GM23338 (cell line): ENCODE measurements at regions not wholly inside any gene's neighbourhood (a gene's known extent, or its start where the extent isn't known, plus 50 kb on each side); places are given as distances from the start of the nearest gene placed in this dataset.

ENCODE experiments used
- ATAC-seq: fragments of 200-7000 bp; cut with Tn5 transposase; 3 replicates; pipeline ENCODE4 v1.9.1; 2020
- DNase-seq: peaks from one replicate; pipeline ENCODE4 v3.0.0-alpha.2; 2015; ENCODE audit warnings: low spot score
- H2AFZ ChIP-seq: fragments of 200-600 bp; sonication (generic); 2 replicates; pipeline ENCODE4 v1.8.0; 2016; ENCODE audit warnings: antibody characterized with exemption, mild to moderate bottlenecking, moderate library complexity
- H3F3A ChIP-seq: fragments of 200-600 bp; sonication (generic); replicated peaks from 2 replicates; pipeline ENCODE4 v1.8.0; 2017; ENCODE audit warnings: antibody characterized with exemption, mixed run types, low read depth
- H3K27ac ChIP-seq: fragments of 200-600 bp; sonication (generic); 2 replicates; pipeline ENCODE4 v1.6.1; 2016; ENCODE audit warnings: low read depth
- H3K27me3 ChIP-seq: fragments of 200-600 bp; sonication (generic); 2 replicates; pipeline ENCODE4 v1.8.0; 2016; ENCODE audit warnings: mild to moderate bottlenecking, mixed run types, moderate library complexity; ENCODE audit not compliant: insufficient read depth
- H3K36me3 ChIP-seq: fragments of 200-600 bp; sonication (generic); 2 replicates; pipeline ENCODE4 v1.8.0; 2016; ENCODE audit warnings: mild to moderate bottlenecking; ENCODE audit not compliant: insufficient read depth
- H3K4me1 ChIP-seq: fragments of 200-600 bp; sonication (generic); 2 replicates; pipeline ENCODE4 v1.8.0; 2016; ENCODE audit warnings: mild to moderate bottlenecking, moderate library complexity; ENCODE audit not compliant: insufficient read depth
- H3K4me2 ChIP-seq: fragments of 200-600 bp; sonication (generic); 2 replicates; pipeline ENCODE4 v1.7.1; 2017; ENCODE audit warnings: mixed run types
- H3K4me3 ChIP-seq: fragments of 200-600 bp; sonication (generic); 2 replicates; pipeline ENCODE4 v1.6.1; 2016; ENCODE audit warnings: mixed run types
- H3K79me2 ChIP-seq: fragments of 200-600 bp; sonication (generic); replicated peaks from 2 replicates; pipeline ENCODE4 v1.8.0; 2017; ENCODE audit warnings: mild to moderate bottlenecking; ENCODE audit not compliant: insufficient read depth
- H3K9me2 ChIP-seq: fragments of 200-600 bp; sonication (generic); 2 replicates; pipeline ENCODE4 v1.8.0; 2017; ENCODE audit not compliant: insufficient read depth
- H4K20me1 ChIP-seq: fragments of 200-600 bp; sonication (generic); replicated peaks from 2 replicates; pipeline ENCODE4 v1.8.0; 2017; ENCODE audit warnings: mild to moderate bottlenecking; ENCODE audit not compliant: insufficient read depth
- H3K27ac Mint-ChIP-seq: 2 replicates; pipeline ENCODE4 v1.8.0; 2020; ENCODE audit warnings: inconsistent platforms, mild to moderate bottlenecking, moderate library complexity, mixed read lengths
- H3K27me3 Mint-ChIP-seq: 3 replicates; pipeline ENCODE4 v1.8.0; 2022; ENCODE audit warnings: low read depth, mild to moderate bottlenecking, moderate library complexity, mixed read lengths, inconsistent platforms; ENCODE audit not compliant: insufficient read depth, poor library complexity
- H3K36me3 Mint-ChIP-seq: 3 replicates; pipeline ENCODE4 v1.8.0; 2021; ENCODE audit warnings: low read depth, mild to moderate bottlenecking, inconsistent platforms, moderate library complexity, mixed read lengths
- H3K4me1 Mint-ChIP-seq: 3 replicates; pipeline ENCODE4 v1.8.0; 2020; ENCODE audit warnings: mild to moderate bottlenecking, inconsistent platforms, mixed read lengths
- H3K4me3 Mint-ChIP-seq: 3 replicates; pipeline ENCODE4 v1.8.0; 2021; ENCODE audit warnings: moderate library complexity, mild to moderate bottlenecking, inconsistent platforms, mixed read lengths
- H3K9me3 Mint-ChIP-seq: 3 replicates; pipeline ENCODE4 v1.8.0; 2020; ENCODE audit warnings: moderate library complexity, mild to moderate bottlenecking, inconsistent platforms, mixed read lengths
- CREB1 ChIP-seq: fragments of 250-450 bp; sonication (Bioruptor Pico); IDR thresholded peaks from 2 replicates; pipeline ENCODE4 v1.5.0; 2020; ENCODE audit warnings: low read depth, mild to moderate bottlenecking, moderate library complexity
- EZH2 ChIP-seq: fragments of 200-600 bp; sonication (generic); IDR thresholded peaks from one replicate; pipeline ENCODE4 v1.8.0; 2017; ENCODE audit warnings: antibody characterized with exemption, mild to moderate bottlenecking, low read depth; ENCODE audit not compliant: unreplicated experiment
- EZH2phosphoT487 ChIP-seq: fragments of 200-600 bp; sonication (generic); IDR thresholded peaks from one replicate; pipeline ENCODE4 v1.8.1; 2018; ENCODE audit warnings: antibody characterized with exemption; ENCODE audit not compliant: unreplicated experiment
- POLR2AphosphoS5 ChIP-seq: IDR thresholded peaks from 2 replicates; pipeline ENCODE4 v1.6.1; 2016; ENCODE audit warnings: antibody characterized with exemption, low read depth
- STAT1 ChIP-seq: IDR thresholded peaks from one replicate; pipeline ENCODE4 v1.6.1; 2016; ENCODE audit warnings: antibody characterized with exemption; ENCODE audit not compliant: unreplicated experiment
- ZNF114 ChIP-seq: fragments of 250-450 bp; sonication (Bioruptor Pico); IDR thresholded peaks from 2 replicates; pipeline ENCODE4 v1.5.0; 2020; ENCODE audit warnings: mild to moderate bottlenecking, moderate library complexity
- ZNF331 ChIP-seq: fragments of 250-450 bp; sonication (Bioruptor Pico); IDR thresholded peaks from 2 replicates; pipeline ENCODE4 v1.5.0; 2020; ENCODE audit warnings: low read depth, mild to moderate bottlenecking, moderate library complexity
- TF ChIP-seq, protein P1 (sequence below): fragments of 250-450 bp; sonication (Bioruptor Pico); IDR thresholded peaks from 2 replicates; pipeline ENCODE4 v1.5.0; 2020; ENCODE audit warnings: mild to moderate bottlenecking, moderate library complexity
- TF ChIP-seq, protein P2 (sequence below): IDR thresholded peaks from one replicate; pipeline ENCODE4 v1.6.1; 2018; ENCODE audit warnings: antibody characterized with exemption; ENCODE audit not compliant: unreplicated experiment
- TF ChIP-seq, protein P3 (sequence below), 2 experiments: fragments of 200-600 bp in 1 of 2; sonication (generic) in 1 of 2; conservative IDR thresholded peaks; 2 replicates each; pipeline versions ENCODE4 v1.5.1 to v1.6.1; 2016 to 2017; ENCODE audit warnings: antibody characterized with exemption in 2 of 2, low read depth in 2 of 2, mild to moderate bottlenecking in 2 of 2, moderate library complexity in 1 of 2

DNA sequence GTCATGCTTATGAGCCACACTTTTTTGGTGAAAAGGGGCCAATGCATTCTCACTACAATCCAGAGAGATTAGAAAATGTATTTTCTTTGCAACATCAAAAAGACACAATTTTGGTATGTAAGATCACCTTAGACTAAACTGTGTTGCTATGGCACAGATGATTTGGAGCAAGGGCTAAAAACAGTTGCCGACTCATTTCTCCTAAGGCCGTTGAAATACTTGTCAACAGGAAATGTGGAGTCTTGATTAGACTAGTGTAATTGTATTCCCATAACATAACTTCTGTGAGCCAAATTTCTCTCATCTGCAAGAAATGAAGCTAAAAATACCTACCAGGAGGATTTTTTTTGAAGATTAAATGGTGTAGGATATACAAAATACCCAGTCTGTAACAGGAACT is 2547.7 kb downstream of the ARAP2 start:
- H3K4me1 Mint-ChIP-seq = no peaks in the 10 kb centered on the region
- Histone ChIP-seq H3F3A (no peaks in the 10 kb centered on the region), H3K27me3 (no peaks in the 10 kb centered on the region), H3K4me2 (no peak overlapping the region), H3K27ac (no peak overlapping the region), H4K20me1 (no peaks in the 10 kb centered on the region), H3K79me2 (no peaks in the 10 kb centered on the region), H3K4me1 (no peaks in the 10 kb centered on the region), H3K4me3 (no peak overlapping the region), H3K9me2 (no peaks in the 10 kb centered on the region), H2AFZ (peak overlapping the region; percentile 14; the same call in 1 of the 2 replicates), H3K36me3 (no peaks in the 10 kb centered on the region; the same call in 1 of the 2 replicates)
- H3K27ac Mint-ChIP-seq = no peak overlapping the region
- peaks cover 19% of the 10 kb centered on the region; the same call in 2 of the 3 replicates for H3K36me3 Mint-ChIP-seq
- TF ChIP-seq POLR2AphosphoS5 = no peak
- ATAC-seq (no peak), DNase-seq (no peak)
- H3K27me3 Mint-ChIP-seq = no peaks in the 10 kb centered on the region
- H3K4me3 Mint-ChIP-seq = no peak overlapping the region
- H3K9me3 Mint-ChIP-seq = peaks cover 42% of the 10 kb centered on the region

DNA sequence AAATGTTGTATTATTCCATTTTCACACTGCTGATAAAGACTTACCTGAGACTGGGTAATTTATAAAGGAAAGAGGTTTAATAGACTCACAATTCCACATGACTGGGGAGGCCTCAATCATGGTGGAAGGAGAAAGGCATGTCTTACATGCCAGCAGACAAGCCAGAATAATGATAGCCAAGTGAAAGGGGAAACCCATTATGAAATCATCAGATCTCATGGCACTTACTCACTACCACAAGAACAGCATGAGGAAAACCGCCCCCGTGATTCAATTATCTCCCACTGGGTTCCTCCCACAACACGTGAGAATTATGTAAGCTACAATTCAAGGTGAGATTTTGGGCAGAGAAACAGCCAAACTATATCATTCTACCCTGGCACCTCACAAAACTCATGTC is 2535.1 kb downstream of the ARAP2 start:
- no peaks in the 10 kb centered on the region for H3K27me3 Mint-ChIP-seq
- peaks cover 38% of the 10 kb centered on the region for H3K36me3 Mint-ChIP-seq
- no peak overlapping the region for H2AFZ ChIP-seq
- H3K9me2 ChIP-seq = peaks cover 16% of the 10 kb centered on the region
- H3K4me1 ChIP-seq = no peaks in the 10 kb centered on the region
- DNase-seq (no peak), ATAC-seq (no peak)
- H3K27ac ChIP-seq = no peak overlapping the region
- no peak overlapping the region for H3K27ac Mint-ChIP-seq
- H3K4me2 ChIP-seq = no peak overlapping the region
- no peaks in the 10 kb centered on the region for H3K36me3 ChIP-seq
- no peaks in the 10 kb centered on the region for H3K4me1 Mint-ChIP-seq
- no peaks in the 10 kb centered on the region for H3K79me2 ChIP-seq
- H3F3A ChIP-seq = no peaks in the 10 kb centered on the region
- H3K4me3 Mint-ChIP-seq = no peak overlapping the region
- H4K20me1 ChIP-seq = no peaks in the 10 kb centered on the region
- H3K9me3 Mint-ChIP-seq = peaks cover 47% of the 10 kb centered on the region
- no peak overlapping the region for H3K4me3 ChIP-seq
- no peaks in the 10 kb centered on the region for H3K27me3 ChIP-seq
- TF ChIP-seq ZNF114 (no peak), CREB1 (CRISPR knock-in tag) (no peak), STAT1 (no peak), EZH2phosphoT487 (no peak), EZH2 (no peak), ZNF331 (CRISPR knock-in tag) (no peak)
- TF ChIP-seq, protein P1, sequence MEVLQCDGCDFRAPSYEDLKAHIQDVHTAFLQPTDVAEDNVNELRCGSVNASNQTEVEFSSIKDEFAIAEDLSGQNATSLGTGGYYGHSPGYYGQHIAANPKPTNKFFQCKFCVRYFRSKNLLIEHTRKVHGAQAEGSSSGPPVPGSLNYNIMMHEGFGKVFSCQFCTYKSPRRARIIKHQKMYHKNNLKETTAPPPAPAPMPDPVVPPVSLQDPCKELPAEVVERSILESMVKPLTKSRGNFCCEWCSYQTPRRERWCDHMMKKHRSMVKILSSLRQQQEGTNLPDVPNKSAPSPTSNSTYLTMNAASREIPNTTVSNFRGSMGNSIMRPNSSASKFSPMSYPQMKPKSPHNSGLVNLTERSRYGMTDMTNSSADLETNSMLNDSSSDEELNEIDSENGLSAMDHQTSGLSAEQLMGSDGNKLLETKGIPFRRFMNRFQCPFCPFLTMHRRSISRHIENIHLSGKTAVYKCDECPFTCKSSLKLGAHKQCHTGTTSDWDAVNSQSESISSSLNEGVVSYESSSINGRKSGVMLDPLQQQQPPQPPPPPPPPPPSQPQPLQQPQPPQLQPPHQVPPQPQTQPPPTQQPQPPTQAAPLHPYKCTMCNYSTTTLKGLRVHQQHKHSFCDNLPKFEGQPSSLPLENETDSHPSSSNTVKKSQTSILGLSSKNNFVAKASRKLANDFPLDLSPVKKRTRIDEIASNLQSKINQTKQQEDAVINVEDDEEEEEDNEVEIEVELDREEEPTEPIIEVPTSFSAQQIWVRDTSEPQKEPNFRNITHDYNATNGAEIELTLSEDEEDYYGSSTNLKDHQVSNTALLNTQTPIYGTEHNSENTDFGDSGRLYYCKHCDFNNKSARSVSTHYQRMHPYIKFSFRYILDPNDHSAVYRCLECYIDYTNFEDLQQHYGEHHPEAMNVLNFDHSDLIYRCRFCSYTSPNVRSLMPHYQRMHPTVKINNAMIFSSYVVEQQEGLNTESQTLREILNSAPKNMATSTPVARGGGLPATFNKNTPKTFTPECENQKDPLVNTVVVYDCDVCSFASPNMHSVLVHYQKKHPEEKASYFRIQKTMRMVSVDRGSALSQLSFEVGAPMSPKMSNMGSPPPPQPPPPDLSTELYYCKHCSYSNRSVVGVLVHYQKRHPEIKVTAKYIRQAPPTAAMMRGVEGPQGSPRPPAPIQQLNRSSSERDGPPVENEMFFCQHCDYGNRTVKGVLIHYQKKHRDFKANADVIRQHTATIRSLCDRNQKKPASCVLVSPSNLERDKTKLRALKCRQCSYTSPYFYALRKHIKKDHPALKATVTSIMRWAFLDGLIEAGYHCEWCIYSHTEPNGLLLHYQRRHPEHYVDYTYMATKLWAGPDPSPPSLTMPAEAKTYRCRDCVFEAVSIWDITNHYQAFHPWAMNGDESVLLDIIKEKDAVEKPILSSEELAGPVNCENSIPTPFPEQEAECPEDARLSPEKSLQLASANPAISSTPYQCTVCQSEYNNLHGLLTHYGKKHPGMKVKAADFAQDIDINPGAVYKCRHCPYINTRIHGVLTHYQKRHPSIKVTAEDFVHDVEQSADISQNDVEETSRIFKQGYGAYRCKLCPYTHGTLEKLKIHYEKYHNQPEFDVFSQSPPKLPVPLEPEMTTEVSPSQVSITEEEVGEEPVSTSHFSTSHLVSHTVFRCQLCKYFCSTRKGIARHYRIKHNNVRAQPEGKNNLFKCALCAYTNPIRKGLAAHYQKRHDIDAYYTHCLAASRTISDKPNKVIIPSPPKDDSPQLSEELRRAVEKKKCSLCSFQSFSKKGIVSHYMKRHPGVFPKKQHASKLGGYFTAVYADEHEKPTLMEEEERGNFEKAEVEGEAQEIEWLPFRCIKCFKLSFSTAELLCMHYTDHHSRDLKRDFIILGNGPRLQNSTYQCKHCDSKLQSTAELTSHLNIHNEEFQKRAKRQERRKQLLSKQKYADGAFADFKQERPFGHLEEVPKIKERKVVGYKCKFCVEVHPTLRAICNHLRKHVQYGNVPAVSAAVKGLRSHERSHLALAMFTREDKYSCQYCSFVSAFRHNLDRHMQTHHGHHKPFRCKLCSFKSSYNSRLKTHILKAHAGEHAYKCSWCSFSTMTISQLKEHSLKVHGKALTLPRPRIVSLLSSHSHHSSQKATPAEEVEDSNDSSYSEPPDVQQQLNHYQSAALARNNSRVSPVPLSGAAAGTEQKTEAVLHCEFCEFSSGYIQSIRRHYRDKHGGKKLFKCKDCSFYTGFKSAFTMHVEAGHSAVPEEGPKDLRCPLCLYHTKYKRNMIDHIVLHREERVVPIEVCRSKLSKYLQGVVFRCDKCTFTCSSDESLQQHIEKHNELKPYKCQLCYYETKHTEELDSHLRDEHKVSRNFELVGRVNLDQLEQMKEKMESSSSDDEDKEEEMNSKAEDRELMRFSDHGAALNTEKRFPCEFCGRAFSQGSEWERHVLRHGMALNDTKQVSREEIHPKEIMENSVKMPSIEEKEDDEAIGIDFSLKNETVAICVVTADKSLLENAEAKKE (CRISPR knock-in tag) = no peak
- TF ChIP-seq, protein P2, sequence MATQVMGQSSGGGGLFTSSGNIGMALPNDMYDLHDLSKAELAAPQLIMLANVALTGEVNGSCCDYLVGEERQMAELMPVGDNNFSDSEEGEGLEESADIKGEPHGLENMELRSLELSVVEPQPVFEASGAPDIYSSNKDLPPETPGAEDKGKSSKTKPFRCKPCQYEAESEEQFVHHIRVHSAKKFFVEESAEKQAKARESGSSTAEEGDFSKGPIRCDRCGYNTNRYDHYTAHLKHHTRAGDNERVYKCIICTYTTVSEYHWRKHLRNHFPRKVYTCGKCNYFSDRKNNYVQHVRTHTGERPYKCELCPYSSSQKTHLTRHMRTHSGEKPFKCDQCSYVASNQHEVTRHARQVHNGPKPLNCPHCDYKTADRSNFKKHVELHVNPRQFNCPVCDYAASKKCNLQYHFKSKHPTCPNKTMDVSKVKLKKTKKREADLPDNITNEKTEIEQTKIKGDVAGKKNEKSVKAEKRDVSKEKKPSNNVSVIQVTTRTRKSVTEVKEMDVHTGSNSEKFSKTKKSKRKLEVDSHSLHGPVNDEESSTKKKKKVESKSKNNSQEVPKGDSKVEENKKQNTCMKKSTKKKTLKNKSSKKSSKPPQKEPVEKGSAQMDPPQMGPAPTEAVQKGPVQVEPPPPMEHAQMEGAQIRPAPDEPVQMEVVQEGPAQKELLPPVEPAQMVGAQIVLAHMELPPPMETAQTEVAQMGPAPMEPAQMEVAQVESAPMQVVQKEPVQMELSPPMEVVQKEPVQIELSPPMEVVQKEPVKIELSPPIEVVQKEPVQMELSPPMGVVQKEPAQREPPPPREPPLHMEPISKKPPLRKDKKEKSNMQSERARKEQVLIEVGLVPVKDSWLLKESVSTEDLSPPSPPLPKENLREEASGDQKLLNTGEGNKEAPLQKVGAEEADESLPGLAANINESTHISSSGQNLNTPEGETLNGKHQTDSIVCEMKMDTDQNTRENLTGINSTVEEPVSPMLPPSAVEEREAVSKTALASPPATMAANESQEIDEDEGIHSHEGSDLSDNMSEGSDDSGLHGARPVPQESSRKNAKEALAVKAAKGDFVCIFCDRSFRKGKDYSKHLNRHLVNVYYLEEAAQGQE = no peak
- TF ChIP-seq, protein P3, sequence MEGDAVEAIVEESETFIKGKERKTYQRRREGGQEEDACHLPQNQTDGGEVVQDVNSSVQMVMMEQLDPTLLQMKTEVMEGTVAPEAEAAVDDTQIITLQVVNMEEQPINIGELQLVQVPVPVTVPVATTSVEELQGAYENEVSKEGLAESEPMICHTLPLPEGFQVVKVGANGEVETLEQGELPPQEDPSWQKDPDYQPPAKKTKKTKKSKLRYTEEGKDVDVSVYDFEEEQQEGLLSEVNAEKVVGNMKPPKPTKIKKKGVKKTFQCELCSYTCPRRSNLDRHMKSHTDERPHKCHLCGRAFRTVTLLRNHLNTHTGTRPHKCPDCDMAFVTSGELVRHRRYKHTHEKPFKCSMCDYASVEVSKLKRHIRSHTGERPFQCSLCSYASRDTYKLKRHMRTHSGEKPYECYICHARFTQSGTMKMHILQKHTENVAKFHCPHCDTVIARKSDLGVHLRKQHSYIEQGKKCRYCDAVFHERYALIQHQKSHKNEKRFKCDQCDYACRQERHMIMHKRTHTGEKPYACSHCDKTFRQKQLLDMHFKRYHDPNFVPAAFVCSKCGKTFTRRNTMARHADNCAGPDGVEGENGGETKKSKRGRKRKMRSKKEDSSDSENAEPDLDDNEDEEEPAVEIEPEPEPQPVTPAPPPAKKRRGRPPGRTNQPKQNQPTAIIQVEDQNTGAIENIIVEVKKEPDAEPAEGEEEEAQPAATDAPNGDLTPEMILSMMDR (conservative IDR thresholded peaks at IDR 0.05; ENCODE audit: low read depth in 2 of 2) = no peak
